Upper lobe of left lung (tissue), 4 donors: ENCODE measurements at regions not wholly inside any gene's neighbourhood (a gene's known extent, or its start where the extent isn't known, plus 50 kb on each side); places are given as distances from the start of the nearest gene placed in this dataset.

Experiments
- CTCF ChIP-seq, 6 experiments: fragments of 450-650 bp in 4 of 6; fragments of 200-600 bp in 2 of 6; sonication (generic) in 2 of 6; IDR thresholded peaks; one replicate each; pipeline ENCODE4 v1.5.1; 2016 to 2019; ENCODE audit warnings: antibody characterized with exemption in 6 of 6
- EP300 ChIP-seq, 4 donors: sonication (generic); formaldehyde crosslinking; IDR thresholded peaks; one replicate each; pipeline ENCODE4 v1.5.1; 2017; ENCODE audit warnings: antibody characterized with exemption in 4 of 4, control low read depth in 2 of 4
- POLR2A ChIP-seq, 4 donors: fragments of 450-650 bp; IDR thresholded peaks; one replicate each; pipeline ENCODE4 v1.5.1; 2016 to 2017; ENCODE audit warnings: antibody characterized with exemption in 4 of 4, mild to moderate bottlenecking in 2 of 4
- POLR2AphosphoS5 ChIP-seq, 2 donors: sonication (generic); formaldehyde crosslinking; IDR thresholded peaks; one replicate each; pipeline ENCODE4 v1.5.1; 2017; ENCODE audit warnings: antibody characterized with exemption in 2 of 2

DNA sequence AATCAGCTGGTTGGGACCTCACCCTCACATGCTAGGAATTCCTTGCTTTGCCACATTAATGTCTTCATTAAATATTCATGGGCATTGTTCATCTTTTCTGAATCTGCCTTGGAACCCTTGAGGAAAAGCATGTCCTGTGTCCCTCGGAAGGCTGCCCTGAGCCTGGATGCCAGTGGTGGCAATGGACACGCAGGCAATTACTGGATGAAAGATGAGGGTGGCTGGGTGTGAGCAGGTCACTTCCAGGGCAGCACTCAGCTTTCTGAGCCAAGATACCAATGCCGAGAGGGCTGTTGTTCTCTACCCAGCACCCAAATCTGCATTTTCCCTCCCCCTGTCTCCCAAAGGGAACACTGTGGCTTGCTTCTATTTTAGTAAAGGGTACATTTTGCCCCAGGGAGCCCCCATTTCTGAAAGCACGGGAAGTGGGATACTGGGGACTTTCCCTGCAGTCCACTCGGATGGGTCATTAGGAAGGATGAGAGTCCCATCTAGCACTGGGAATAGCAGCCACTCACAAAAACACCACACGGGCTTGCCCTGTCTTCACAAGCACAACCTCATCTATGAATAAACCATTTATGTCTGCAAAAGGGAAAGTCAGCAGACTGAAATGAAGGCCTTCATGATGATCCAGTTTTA is 234.8 kb downstream of the SOX11 start:
- TF ChIP-seq POLR2A (IDR thresholded peaks at IDR 0.05) (no peak), POLR2AphosphoS5 (IDR thresholded peaks at IDR 0.05) (no peak), CTCF (IDR thresholded peaks at IDR 0.05) (no peak), EP300 (IDR thresholded peaks at IDR 0.05) (no peak)
